ENCODE measurements at regions not wholly inside any gene's neighbourhood (a gene's known extent, or its start where the extent isn't known, plus 50 kb on each side); places are given as distances from the start of the nearest gene placed in this dataset.

- peak; percentile 57 for DNase-seq (ENCODE audit: low read depth)
Observed at GRCh38 chr1:200354243-200354642, 55.6 kb downstream of the ZNF281 start.

GRCh38 chr1:200353232-200353631, 56.6 kb downstream of the ZNF281 start:
- DNase-seq (ENCODE audit: low read depth): no peak

GRCh38 chr1:200351826-200352549, 57.8 kb downstream of the ZNF281 start:
- DNase-seq (ENCODE audit: low read depth): peak; percentile 70

DNA sequence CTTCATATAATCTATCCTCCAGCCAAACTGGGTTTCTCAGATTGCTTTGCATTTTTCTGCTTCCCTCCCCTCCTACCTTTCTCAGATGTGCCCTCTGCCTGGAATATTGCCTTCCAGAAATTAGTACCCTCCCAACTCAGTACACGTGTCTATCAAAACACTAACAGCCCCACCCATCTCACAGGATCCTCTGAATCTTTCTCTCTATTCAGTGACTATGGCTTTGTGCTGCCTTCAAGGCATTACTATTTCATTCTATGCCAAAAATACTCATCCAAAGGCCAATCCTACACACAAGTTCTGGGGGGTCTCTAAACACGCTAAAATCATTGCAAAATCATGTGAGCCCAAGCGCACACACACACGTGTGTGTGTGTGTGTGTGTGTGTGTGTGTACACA, 58.4 kb downstream of the ZNF281 start:
- no peak for DNase-seq (ENCODE audit: low read depth)

DNA sequence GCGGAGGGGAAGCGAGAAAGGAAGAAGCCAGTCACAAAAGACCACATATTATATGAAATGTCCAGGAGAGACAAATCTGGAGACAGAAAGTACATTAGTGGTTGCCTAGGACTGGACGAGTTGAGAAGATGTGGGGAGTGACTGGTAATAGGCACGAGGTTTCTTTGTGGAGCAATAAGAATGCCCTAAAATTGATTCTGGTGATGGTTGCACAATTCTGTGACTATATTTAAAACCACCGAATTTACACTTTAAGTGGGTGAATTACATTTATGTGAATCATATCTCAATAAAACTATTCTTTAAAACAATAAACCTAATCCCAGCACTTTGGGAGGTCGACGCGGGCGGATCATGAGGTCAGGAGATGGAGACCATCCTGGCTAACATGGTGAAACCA, 63.1 kb downstream of the ZNF281 start:
- no peak for DNase-seq (ENCODE audit: low read depth)

DNA sequence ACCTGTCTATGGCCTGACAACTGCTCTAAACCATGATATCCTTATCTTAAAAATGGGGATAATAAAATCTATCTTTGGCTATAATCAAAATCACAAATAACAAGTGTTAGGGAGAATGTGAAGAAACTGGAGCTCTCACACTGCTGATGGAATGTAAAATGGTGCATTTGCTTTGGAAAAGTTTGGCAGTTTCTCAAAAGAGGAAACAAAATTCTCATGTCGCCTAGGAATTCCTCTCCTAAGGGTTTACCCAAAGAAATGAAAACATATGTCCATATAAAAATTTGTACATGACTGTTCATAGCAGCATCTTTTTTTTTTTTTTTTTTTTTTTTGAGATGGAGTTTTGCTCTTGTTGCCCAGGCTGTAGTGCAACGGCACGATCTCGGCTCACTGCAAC, 64.3 kb downstream of the ZNF281 start:
- DNase-seq (ENCODE audit: low read depth): no peak

- no peak for DNase-seq (ENCODE audit: low read depth)
Observed at GRCh38 chr1:200343874-200344273, 66.0 kb downstream of the ZNF281 start.

DNA sequence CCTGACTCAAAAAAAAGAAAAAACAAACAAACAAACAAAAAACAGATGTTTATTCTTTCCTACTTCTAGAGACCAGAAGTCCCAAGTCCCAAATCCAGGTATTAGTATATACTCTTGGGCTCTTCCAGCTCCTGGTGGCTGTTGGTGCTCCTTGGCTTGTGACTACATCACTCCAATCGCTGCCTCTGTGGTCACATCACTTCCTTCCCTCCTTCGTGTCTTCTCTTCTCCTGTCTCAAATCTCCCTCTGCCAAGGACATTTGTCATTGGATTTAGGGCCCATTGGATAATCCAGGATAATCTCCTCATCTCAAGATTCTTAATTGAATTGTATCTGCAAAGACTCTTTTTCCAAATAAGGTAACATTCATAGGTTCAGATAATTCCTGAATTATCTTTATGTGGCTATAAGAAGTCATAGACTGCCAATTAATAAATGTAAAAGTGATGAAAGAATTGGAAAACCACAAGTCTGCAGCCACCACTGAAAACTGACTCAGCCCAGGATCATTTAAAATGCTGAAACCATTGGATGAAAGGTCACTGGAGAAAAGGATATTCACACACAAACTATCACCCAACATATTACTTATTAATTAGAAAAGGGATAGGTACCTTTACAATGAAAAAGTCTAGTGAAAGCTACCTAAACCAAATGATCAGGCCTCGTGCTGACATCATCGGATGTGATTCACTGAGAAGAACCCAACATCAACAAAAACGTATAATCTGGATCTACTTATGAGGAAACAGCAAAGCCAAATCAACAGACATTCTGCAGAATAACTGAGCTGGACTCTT, 67.1 kb downstream of the ZNF281 start:
- DNase-seq (ENCODE audit: low read depth): peak; percentile 90

DNA sequence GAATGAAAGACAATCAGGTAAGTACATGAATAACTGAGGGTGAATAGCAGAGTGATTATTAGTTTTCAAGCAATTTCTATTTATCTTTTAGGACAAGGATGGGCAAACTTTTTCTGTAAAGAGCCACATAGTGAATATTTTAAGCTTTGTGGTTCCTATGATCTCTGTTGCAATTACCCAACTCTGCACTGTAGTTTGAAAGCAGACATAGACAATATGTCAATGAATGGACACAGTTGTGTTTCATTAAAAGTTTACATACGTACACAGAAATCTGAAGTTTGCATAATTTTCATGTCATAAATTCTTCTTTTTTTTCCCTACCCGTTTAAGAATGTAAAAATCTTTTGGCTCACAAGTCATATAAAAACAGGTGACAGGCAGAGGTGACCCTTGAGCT, 71.4 kb downstream of the ZNF281 start:
- no peak for DNase-seq (ENCODE audit: low read depth)

DNA sequence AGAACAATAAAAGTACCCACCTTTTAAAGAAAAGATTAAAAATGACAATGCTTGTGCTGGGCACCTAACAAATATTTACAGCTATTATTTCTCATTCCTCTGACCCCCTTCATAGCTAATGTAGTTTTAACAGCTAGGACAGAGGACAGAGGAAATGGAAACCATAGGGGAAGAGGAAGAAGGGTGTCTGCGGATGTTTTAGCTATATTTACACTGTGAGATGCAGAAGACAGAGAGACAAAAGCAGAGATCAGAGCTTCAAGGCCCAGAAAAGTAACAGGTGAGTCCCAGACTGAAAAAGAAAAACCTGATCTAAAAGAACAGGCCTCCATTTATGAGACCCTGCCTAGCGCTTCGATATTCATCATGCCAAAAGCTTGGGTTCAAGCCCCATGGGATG, 72.0 kb downstream of the ZNF281 start:
- no peak for DNase-seq (ENCODE audit: low read depth)

GRCh38 chr1:200337410-200337809, 72.4 kb downstream of the ZNF281 start:
- DNase-seq (ENCODE audit: low read depth): no peak

DNA sequence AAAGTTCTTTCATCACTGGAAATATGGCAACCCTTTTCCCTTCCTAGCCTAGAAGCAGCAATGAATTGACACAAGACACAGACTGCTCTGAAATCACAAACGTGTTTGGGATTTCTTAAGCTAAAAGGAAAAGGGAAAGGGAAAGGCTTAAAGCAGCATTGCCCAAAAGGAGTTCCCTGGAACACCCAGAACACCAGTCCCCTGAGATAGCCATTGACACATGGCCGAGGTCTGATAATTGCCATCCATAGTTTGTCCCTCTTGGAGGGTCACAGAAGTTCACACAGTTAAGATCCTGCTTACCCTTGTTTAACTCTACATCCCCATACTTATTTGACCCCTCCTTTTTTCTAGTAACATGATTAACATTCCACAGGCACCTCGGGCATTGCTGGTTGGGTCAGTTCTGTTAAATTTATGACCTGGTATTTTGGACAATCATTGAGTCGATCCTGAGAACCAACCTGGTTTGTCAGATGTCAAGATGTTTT, 72.9 kb downstream of the ZNF281 start:
- peak; percentile 78 for DNase-seq (ENCODE audit: low read depth)

DNA sequence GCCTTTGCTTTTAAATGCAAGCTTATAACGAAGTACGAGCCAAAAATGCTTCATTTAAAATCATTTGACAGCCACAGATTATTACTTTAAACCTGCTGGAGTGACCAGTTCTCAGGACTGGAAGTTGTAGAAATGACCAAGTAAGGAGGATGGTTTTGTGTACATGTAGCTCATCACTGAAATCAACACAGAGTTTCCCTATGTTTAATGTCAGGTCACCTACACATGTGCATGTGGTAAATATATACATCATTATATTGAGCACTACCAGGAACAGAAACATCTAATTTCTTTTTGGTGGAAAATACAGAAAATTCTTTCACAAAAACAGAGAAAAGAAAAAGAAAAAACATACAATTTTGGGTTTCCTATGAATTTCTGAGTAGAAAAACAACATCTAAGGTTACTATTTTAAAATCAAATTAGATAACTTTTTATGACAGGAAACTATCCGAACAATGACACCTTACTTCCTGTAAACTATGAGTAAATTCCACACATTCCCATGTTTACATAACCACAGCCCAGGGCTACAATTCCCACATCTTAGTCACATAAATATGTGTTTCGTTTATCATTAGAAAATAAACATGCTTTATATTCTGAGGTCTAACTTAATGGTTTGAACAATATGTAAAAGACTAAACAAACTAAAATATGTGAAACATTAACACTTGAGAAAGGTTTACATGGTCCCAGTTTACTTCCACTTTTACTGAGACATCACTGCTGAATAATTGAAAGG, 73.6 kb downstream of the ZNF281 start:
- DNase-seq (ENCODE audit: low read depth): peak; percentile 95

DNA sequence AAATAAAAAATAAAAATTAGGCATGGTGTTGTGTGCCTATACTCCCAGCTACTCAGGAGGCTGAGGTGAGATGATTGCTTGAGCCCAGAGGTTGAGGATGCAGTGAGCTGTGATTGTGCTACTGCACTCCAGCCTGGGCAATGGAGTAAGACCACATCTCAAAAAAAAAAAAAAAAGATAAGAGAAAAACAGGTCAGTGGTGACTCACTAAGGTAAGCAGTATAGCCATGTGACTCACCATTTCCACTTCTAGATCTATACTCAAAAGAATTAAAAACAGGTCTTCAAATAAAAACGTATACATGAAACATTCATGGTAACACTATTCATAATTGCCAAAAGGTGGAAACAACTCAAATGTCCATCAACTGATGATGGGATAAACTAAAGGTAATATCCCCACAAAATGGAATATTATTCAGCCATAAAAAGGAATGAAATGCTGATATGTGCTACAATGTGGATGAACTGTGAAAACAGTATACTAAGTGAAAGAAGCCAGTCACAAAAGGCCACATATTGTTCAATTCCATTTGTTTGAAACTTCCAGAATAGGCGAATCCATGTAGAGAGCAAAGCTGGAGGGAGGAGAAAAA, 75.1 kb downstream of the ZNF281 start:
- DNase-seq (ENCODE audit: low read depth): peak; percentile 79

GRCh38 chr1:200333329-200333728, 76.5 kb downstream of the ZNF281 start:
- no peak for DNase-seq (ENCODE audit: low read depth)

DNA sequence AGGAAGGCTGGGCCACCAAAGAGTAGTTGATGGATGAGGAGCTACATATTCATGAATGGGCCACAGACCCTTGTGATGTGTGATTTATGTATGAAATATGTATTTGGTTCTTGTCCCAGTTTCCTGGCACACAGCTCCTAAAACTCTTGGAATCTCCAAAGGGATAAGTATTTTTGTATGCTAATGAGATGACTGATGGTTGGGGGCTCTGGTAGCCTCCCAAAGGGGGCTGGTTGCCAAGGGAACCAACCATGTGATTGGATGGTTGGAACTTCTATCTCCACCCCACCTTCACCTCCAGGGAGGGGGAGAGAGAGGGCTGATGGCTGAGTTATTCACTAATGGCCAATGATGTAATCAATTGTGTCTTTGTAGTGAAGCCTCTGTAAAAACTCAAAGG, 77.1 kb downstream of the ZNF281 start:
- DNase-seq (ENCODE audit: low read depth): no peak

- no peak for DNase-seq (ENCODE audit: low read depth)
Observed at GRCh38 chr1:200330741-200331428, 79.0 kb downstream of the ZNF281 start.

DNA sequence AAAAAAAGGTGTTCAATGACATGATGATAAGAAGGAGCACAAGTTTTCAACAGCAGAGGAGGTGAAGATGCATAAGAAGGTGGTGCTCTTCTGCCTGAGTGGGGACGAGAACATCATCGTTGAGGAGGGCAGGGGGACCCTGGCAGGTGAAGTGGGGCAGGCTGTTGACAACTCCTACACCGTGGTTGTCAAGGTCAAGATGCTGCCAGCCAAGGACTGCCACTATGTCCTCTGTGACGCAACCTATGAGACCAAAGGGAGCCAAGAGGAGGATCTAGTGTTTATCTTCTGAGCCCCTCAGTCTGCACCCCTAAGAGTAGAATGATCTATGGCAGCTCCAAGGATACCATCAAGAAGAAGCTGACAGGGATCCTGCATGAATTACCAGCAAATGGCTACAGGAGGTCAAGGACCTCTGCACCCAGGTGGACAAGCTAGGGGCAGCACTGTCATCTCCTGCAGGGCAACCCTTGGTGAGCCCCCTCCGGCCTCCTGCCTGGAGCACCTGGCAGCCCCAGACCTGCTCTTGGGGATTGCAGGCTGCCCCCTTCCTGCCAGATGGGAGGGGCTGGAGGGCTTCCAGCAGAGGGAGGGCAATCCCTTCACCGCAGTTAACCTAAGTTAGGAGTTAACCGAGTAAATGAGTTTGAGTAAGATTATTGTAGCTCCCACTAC, 80.5 kb downstream of the ZNF281 start:
- DNase-seq (ENCODE audit: low read depth): no peak

GRCh38 chr1:200328379-200328778, 81.5 kb downstream of the ZNF281 start:
- DNase-seq (ENCODE audit: low read depth): no peak

GRCh38 chr1:200323856-200324400, 85.9 kb downstream of the ZNF281 start:
- DNase-seq (ENCODE audit: low read depth): peak; percentile 67

GRCh38 chr1:200319148-200319547, 90.7 kb downstream of the ZNF281 start:
- DNase-seq (ENCODE audit: low read depth): no peak
